Fibroblast of lung (primary cell): ENCODE measurements at regions not wholly inside any gene's neighbourhood (a gene's known extent, or its start where the extent isn't known, plus 50 kb on each side); places are given as distances from the start of the nearest gene placed in this dataset.

Source experiments
- DNase-seq, 2 donors: peaks; one replicate each; pipeline versions ENCODE4 v3.0.0 to v3.0.0-alpha.2; 2010; ENCODE audit warnings: low read depth in 2 of 2
- H2AFZ ChIP-seq: 2 replicates; pipeline ENCODE4 v1.5.1; 2012; ENCODE audit warnings: low read length, control low read depth, inconsistent platforms
- H3K27ac ChIP-seq: 2 replicates; pipeline ENCODE4 v1.5.1; 2011; ENCODE audit warnings: low read length, control low read depth; ENCODE audit not compliant: insufficient read depth
- H3K27me3 ChIP-seq: 2 replicates; pipeline ENCODE4 v1.5.1; 2011; ENCODE audit warnings: mild to moderate bottlenecking, low read length; ENCODE audit not compliant: control insufficient read depth, insufficient read depth
- H3K36me3 ChIP-seq: 2 replicates; pipeline ENCODE4 v1.5.1; 2011; ENCODE audit warnings: low read length; ENCODE audit not compliant: control insufficient read depth, insufficient read depth
- H3K4me1 ChIP-seq: 2 replicates; pipeline ENCODE4 v1.5.1; 2011; ENCODE audit warnings: low read length; ENCODE audit not compliant: control insufficient read depth, insufficient read depth; ENCODE audit errors: extremely low read depth
- H3K4me2 ChIP-seq: 2 replicates; pipeline ENCODE4 v1.5.1; 2011; ENCODE audit warnings: low read length, control low read depth; ENCODE audit not compliant: insufficient read depth; ENCODE audit errors: extremely low read depth
- H3K4me3 ChIP-seq, 4 experiments: fragments of 200-600 bp in 1 of 4; sonication (generic) in 1 of 4; replicated peaks in 1 of 4; 2 replicates each; pipeline ENCODE4 v1.5.1; 2011 to 2016; ENCODE audit warnings: low read length in 4 of 4, low read depth in 3 of 4, mild to moderate bottlenecking in 3 of 4, control low read depth in 2 of 4, inconsistent platforms in 1 of 4, mixed read lengths in 1 of 4; ENCODE audit not compliant: insufficient read depth in 1 of 4; ENCODE audit errors: control extremely low read depth in 1 of 4
- H3K79me2 ChIP-seq: 2 replicates; pipeline ENCODE4 v1.5.1; 2012; ENCODE audit warnings: mild to moderate bottlenecking, low read length, inconsistent platforms; ENCODE audit not compliant: control insufficient read depth, insufficient read depth
- H3K9ac ChIP-seq: 2 replicates; pipeline ENCODE4 v1.5.1; 2011; ENCODE audit warnings: mild to moderate bottlenecking, low read length, control low read depth; ENCODE audit not compliant: insufficient read depth
- H3K9me3 ChIP-seq: 2 replicates; pipeline ENCODE4 v1.5.1; 2012; ENCODE audit warnings: low read depth, low read length; ENCODE audit not compliant: control insufficient read depth, insufficient read depth
- H4K20me1 ChIP-seq: 2 replicates; pipeline ENCODE4 v1.5.1; 2011; ENCODE audit warnings: low read length; ENCODE audit not compliant: control insufficient read depth, insufficient read depth; ENCODE audit errors: extremely low read depth
- CTCF ChIP-seq, 2 donors: IDR thresholded peaks in 1 of 2; conservative IDR thresholded peaks in 1 of 2; 1 replicate in 1 of 2; 2 replicates in 1 of 2; pipeline ENCODE4 v1.5.1; 2011 to 2012; ENCODE audit warnings: low read length in 2 of 2, control low read depth in 1 of 2, inconsistent platforms in 1 of 2, low read depth in 1 of 2, mild to moderate bottlenecking in 1 of 2
- EZH2 ChIP-seq: IDR thresholded peaks from 2 replicates; pipeline ENCODE4 v1.5.1; 2012; ENCODE audit warnings: low read length, control low read depth, mild to moderate bottlenecking; ENCODE audit errors: missing control alignments

DNA sequence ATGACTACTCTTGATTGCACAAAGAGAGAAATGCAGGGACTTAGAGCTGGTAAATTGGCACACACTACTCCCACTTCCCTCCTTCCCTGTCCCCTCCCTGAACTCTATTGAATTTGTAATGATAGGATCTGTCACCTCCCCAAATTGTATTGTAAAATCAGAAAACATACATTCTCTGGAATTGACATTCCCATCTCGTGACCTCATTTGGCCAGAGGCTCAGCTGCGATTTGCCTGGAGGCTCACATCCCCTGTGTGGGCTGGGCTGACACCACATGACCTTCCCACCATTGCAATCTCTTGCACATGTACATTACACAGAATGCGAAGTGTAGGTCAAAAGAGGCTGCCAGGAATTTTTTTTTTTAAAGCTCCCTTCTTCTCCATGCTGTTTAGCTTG lies 172.1 kb downstream of the MID1IP1 start:
- H3K9me3 ChIP-seq, result no peaks in the 10 kb centered on the region
- H2AFZ ChIP-seq, result no peak overlapping the region
- no peak overlapping the region for H3K9ac ChIP-seq
- no peaks in the 10 kb centered on the region for H3K27me3 ChIP-seq
- H3K79me2 ChIP-seq, result no peaks in the 10 kb centered on the region
- no peak overlapping the region for H3K4me3 ChIP-seq
- DNase-seq, result peak in 1 of 2 donors; percentile 64
- no peak for TF ChIP-seq CTCF (conservative IDR thresholded peaks at IDR 0.05 in 1 of 2, IDR thresholded peaks at IDR 0.05 in 1 of 2; ENCODE audit: low read depth in 1 of 2, low read length in 2 of 2)
- TF ChIP-seq EZH2, result no peak
- H3K4me2 ChIP-seq, result no peak overlapping the region
- no peaks in the 10 kb centered on the region for H3K4me1 ChIP-seq
- no peaks in the 10 kb centered on the region for H3K36me3 ChIP-seq
- H3K27ac ChIP-seq, result no peak overlapping the region
- H4K20me1 ChIP-seq, result no peaks in the 10 kb centered on the region

DNA sequence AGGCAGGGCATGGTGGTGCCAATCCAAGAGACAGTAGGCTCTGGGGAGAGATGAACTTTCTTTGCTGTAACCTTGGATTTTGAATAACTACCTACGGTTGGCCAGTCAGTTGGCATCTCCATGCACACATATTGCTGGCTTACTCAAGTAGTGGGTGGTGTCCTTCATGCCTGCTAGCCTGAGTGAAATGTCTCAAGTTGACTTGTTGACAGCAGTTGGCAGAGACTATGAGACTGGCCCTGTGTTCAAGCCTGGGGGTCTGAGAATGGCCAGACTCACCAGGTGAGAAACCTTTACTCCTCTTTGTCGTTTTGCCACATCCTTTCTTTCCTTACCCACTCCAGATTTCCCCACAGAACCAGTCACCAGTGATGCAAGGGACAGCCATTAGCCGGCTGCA lies 173.3 kb downstream of the MID1IP1 start:
- H3K4me2 ChIP-seq, result no peak overlapping the region
- no peak for TF ChIP-seq CTCF (conservative IDR thresholded peaks at IDR 0.05 in 1 of 2, IDR thresholded peaks at IDR 0.05 in 1 of 2; ENCODE audit: low read depth in 1 of 2, low read length in 2 of 2)
- TF ChIP-seq EZH2, result no peak

GRCh38 chrX:38975368-38975942 lies 174.2 kb downstream of the MID1IP1 start:
- no peaks in the 10 kb centered on the region for H3K27me3 ChIP-seq
- no peaks in the 10 kb centered on the region for H3K9me3 ChIP-seq
- no peak overlapping the region for H2AFZ ChIP-seq
- H3K79me2 ChIP-seq, result no peaks in the 10 kb centered on the region
- TF ChIP-seq EZH2 (no peak), CTCF (conservative IDR thresholded peaks at IDR 0.05 in 1 of 2, IDR thresholded peaks at IDR 0.05 in 1 of 2; ENCODE audit: low read depth in 1 of 2, low read length in 2 of 2) (no peak)
- no peak overlapping the region for H3K9ac ChIP-seq
- H3K4me2 ChIP-seq, result no peak overlapping the region
- DNase-seq, result peak in 1 of 2 donors; percentile 22
- H3K4me3 ChIP-seq, result no peak overlapping the region
- no peak overlapping the region for H3K27ac ChIP-seq
- no peaks in the 10 kb centered on the region for H3K36me3 ChIP-seq
- no peaks in the 10 kb centered on the region for H3K4me1 ChIP-seq
- H4K20me1 ChIP-seq, result no peaks in the 10 kb centered on the region

More for the DNA sequence above, 173.3 kb downstream of the MID1IP1 start:
- no peak for DNase-seq
- Histone ChIP-seq H3K36me3 (no peaks in the 10 kb centered on the region), H3K79me2 (no peaks in the 10 kb centered on the region), H3K4me1 (no peaks in the 10 kb centered on the region), H3K27ac (no peak overlapping the region), H3K27me3 (no peaks in the 10 kb centered on the region), H3K9me3 (no peaks in the 10 kb centered on the region), H3K4me3 (no peak overlapping the region), H3K9ac (no peak overlapping the region), H4K20me1 (no peaks in the 10 kb centered on the region), H2AFZ (no peak overlapping the region)
